ENCODE measurements at regions not wholly inside any gene's neighbourhood (a gene's known extent, or its start where the extent isn't known, plus 50 kb on each side); places are given as distances from the start of the nearest gene placed in this dataset.
"Not testable (repeated sequence)": the region's sequence is repeated elsewhere in the genome, so short reads cannot be mapped to it uniquely, and the experiment has no call there.

DNA sequence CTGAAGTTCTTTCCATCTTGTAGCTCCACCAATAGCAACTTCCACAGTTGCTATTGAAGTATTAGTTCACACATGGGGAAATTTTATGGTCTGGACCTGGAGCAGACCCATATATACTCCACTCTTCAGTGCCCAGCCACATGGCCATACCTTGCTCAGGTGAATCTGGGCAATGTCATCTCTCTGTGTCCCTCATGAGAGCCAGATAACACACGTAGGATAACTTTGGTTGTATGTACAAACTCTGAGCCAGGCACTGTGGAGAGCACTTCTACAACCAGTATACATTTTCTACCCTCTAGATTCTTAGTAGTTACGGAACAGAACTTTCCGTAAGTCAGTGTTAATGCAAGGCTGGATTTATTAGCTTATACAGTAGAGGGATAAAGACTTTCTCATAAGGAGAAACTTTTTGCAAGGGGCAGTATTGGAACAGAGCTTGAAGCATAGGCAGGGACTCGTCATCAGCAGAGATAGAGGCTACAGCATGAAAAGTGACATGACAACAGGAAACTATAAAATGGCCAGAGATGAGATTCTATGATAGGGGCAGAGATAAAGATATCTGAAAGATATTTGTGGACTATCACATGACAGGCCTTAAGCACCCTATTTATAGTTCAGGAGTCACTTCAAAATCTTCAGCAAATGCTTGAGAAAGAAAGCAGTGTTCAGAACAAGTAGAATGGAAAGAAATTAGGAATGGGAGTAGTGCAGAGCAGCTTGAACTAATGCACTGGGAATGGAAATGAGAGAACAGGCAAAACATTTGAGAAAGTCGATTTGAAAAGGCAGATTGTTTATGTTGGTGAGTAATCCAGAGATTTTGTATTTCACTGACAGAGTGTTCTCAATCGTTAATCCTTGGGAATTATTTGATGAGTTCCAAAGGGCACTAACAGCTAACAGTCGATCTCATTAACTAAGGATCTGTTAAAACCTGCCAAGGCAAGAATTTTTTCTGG lies 481.8 kb downstream of the USP25 start:
- no peak for DNase-seq (ENCODE audit: extremely low read depth in 1 of 2, low read depth in 1 of 2)

DNA sequence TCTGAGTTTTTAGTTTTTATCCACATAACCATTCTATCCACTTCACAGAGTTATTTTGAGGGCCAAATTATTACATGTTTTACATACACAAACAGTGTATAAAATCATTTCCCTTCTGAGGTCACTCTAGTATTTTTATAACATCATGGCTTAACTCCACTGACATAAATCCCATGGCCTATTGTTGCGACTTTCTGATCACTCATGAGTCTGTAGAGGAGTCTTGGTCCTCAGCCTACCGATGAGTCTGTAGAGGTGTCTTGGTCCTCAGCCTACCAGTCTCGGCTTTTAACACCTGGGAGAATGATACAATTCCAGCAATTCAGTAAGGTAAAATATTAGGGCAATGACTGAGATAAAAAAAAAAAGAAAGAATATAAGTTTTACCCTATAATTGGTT lies 483.7 kb downstream of the USP25 start:
- no peak for DNase-seq (ENCODE audit: extremely low read depth in 1 of 2, low read depth in 1 of 2)

DNA sequence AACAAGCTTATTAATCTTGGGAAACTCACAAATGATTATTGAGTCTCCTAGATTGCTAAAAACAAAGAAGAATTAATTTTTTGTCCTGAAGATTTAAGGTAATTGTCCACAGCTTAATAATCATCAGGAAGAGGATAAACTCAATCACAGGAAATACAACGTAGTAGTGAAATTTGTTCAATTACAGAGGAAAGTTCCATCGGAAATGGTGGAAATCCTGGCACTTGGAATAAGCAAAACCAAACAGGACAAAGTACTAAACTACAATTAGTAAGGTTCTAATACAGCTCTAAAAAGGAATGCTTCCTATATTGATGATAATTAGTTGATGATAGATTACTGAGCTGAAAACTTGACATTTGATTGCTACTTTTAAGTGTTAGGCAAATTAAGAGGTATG lies 485.4 kb downstream of the USP25 start:
- no peak for DNase-seq (ENCODE audit: extremely low read depth in 1 of 2, low read depth in 1 of 2)

DNA sequence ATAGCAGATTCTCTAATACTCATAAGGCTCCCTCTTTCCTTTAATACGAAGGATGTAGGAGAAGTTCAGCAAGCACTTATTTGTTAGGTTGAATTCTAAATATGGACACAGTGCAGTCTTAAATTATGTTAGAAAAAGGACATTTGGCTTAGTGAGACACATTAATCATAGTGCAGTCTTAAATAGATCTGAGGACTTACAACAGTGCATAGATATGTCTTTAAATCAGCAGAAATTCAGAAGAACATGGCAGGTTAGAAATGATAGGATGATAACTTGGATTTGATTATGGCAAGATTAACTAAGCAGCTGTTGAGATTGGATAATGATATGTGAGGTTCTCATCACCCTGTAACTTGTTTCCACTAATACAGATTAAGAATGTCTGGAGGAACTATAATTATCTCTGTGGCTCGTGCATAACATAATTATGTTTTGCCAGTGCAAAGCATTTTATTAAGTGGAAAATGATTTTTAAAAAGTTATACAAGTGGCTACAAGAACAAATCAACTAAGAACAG lies 485.9 kb downstream of the USP25 start:
- DNase-seq (ENCODE audit: extremely low read depth in 1 of 2, low read depth in 1 of 2): no peak

DNA sequence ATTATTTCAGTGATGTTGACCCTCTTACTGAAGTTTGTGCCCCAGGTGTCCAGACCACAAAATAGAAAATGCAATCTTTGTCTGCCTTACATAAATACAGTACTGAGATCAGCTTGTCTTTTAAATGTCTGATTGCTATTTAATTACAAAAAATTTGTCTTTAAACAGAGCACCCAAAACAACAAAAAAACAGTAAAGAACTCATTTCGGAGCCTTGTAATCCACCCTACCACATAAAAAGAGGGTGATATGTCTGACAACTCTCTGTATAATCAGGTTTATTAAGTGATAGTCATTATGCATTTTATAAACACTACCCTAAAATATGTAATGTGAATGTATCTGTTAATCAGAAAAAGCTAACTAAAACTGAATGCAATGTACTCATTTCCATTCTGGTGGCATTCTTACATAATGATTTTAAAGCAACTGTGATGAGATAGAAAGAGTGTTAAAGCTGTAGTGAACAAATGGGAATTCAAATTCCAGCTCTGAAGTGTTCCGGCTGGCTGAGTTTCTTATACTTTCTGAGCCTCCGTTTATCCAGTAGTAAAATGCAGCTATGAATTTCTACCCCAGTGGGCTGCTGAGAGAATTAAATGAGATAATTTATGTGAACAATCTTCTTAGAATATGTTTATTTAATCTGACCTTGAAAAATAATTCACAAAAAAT lies 486.6 kb downstream of the USP25 start:
- DNase-seq (ENCODE audit: extremely low read depth in 1 of 2, low read depth in 1 of 2): no peak

DNA sequence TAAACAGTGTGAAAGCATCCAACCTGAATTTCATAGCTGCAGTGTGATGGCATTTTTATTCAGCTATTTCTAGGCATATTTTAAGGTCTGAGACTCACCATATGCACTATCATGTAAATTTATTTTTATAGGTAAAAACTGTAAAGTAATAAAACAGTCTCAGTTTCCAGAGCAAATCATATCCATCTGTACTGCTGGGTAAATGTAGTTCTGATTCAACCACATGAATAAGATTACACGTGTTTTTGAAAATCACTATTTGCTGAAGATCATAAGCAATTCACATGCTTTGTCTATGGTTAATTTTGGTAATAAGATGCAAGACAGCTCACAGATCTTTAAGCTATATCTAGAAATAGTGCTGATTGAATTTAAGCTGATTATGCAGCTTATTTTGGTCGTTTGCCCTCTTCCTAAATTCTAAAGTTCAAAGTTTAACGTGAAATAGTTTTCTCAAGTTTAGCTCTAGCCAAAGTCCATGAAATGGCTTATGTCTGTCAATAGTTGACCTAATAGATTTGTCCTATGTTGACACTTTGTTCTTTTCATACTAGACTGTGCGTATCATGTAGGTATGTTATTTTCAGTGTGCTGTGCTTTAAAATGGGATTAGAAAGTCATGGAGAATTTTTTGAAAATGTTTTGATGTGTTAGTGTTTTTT lies 489.0 kb downstream of the USP25 start:
- DNase-seq (ENCODE audit: extremely low read depth in 1 of 2, low read depth in 1 of 2): no peak

DNA sequence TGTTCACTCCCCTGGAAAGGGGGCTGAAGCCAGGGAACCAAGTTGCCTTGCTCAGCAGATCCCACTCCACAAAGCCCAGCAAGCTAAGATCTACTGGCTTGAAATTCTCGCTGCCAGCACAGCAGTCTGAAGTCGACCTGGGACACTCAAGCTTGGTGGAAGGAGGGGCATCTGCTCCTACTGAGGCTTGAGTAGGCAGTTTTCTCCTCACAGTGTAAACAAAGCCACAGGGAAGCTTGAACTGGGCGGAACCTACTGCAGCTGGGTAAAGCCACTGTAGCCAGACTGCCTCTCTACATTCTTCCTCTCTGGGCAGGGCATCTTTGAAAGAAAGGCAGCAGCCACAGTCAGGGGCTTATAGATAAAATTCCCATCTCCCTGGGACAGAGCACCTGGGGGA lies 495.0 kb downstream of the USP25 start:
- not testable (repeated sequence) for DNase-seq (ENCODE audit: extremely low read depth in 1 of 2, low read depth in 1 of 2)

DNA sequence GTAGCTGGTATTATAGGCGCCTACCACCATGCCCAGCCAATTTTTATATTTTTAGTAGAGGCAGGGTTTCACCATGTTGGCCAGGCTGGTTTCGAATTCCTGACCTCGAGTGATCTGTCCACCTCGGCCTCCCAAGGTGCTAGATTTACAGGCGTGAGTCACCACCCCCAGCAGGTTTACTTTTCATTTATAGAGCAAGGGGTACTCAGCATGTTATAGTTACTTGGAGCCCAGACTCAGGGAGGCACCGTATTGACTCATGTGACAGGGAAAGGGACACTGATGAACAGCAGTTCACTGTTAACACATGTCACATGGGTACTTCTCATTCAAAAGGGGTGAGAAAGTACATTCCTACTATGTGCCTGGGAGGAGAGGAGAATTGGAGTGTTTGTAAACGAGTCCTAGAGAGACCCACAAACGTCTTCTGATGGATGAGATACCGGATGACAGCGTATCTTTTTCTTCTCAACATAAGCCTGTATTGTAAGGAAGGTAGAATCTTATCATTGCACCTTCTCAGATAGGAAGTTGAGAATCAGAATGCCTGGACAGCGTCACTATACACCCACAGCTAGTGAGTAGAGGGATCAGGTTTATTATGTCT lies 510.0 kb downstream of the USP25 start:
- DNase-seq (ENCODE audit: extremely low read depth in 1 of 2, low read depth in 1 of 2): no peak

DNA sequence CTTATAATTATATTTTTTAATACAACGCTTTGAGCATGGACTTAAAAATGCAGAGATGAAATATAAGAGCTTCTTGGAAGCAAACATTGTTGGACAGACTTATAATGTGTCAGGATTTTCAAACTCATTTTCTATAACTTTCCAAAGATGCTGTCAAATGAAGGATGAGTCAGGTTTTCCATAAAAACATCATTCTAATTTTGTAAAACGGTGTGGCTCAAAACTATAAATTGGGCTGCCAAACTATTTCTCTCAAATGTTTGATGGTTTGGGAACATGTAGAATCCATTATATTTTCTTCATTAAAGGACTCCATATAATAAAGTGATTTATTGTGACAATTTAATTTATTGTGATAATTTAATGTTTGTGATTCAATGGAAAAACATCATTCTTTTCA lies 511.2 kb downstream of the USP25 start:
- DNase-seq (ENCODE audit: extremely low read depth in 1 of 2, low read depth in 1 of 2): no peak

DNA sequence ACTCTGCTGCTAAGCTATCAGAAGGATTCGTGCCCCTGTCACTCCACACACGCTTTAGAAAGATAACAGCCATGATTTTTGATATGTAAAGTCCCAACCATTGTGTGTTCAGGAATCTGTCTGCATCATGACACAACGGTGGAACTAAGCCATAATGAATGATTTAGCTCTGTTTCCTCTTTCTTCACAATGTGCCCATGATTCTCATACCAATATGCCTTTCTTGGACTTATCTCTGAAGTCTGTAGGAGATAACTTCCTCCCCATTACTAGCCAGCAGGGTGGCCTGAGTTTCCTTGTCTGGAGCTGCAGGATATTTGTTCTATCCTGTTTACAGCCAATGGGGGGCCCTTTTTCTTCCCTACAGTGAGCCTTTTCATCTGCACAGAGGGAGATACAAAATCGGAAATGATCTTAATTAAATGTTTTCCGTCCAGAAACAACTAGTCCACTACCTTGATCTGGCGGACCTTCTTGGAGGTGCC lies 511.7 kb downstream of the USP25 start:
- no peak for DNase-seq (ENCODE audit: extremely low read depth in 1 of 2, low read depth in 1 of 2)

DNA sequence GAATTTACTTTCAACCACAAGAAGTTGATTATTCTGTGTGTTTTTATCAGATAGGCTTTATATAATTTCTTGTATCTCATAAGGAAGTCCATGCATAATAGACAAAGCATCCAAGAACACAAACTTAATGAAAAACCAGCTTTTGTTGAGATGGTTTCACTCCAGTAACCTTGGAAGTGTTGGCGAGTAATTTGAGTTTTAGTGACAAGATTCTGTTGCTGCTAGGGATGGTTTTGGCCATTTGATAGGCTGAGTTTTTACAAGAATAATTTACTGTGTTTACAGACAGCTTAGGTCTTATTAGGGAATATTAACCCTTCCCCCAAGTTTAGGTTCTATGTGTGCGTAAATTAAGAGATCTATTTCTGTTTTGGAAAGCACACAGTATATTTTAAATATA lies 513.6 kb downstream of the USP25 start:
- DNase-seq (ENCODE audit: extremely low read depth in 1 of 2, low read depth in 1 of 2): no peak

DNA sequence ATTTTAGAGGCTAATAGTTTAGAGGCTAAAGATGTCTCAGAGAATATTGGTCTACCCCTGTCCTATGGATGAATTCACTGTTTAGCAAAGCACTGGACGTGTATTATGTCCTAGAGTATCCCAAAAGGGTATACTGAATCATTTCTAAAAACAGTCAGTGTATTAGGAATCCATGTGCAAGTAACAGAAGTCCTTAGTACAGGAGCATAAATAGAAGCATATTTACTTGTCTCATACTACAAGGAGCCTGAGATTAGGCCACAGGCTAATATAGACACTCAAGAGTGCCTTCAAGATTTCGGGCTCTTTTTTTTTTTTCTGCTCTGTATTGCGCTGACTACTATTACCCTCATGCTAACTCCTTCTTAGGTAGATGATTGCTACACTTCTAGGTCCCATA lies 518.9 kb downstream of the USP25 start:
- no peak for DNase-seq (ENCODE audit: extremely low read depth in 1 of 2, low read depth in 1 of 2)

DNA sequence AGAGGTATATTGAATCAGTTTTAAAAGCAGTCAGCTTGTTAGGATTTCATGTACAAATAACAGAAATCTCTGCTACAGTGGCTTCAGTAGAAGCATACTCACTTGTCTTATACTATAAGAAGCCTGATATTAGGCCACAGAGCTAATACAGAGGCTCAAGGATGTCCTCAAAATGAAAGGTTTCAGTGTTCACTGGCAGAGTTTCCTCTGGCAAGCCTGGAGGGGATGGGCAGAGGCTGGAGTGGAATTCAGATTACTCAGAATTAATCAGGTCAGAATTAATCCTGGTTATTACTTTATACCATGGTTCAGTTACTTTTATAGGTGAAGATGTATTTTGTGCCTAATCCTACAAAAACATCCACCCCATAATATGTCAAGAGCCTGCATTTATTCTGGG lies 520.5 kb downstream of the USP25 start:
- no peak for DNase-seq (ENCODE audit: extremely low read depth in 1 of 2, low read depth in 1 of 2)

DNA sequence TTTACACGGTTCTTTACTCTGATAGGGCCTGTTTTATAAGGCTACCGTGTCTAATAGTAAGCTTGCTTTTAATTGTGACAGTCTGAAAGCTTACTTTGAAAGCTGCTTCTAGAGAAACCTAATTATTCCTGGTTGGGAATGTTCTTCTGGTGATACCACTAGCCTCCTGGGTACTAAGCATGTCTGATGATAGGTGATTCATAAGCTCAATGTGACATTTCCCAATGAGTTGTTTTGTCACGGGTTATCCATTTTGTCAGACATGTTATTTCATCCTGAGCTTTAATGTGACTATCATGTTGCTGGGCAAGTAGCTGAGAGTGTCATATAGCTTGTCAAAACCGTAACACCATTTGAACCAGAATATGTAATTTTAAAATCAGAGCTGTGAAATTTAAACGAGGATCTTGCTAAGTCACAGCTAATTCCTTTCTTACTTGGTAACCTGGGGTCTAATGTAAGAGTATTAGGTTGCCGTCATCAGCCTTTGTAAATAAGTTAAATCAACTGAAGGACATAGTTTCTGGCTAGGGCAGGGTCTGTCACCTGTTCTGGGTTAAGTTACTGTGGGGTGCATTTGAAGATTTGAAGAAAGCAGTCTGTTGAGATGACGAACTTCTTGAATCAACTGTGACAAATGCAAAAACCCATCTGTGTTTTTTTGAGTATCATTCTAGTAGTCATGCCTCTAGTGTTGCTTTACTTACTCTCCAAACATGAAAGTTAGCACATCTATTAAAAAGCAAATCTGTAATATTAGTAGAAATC lies 529.2 kb downstream of the USP25 start:
- DNase-seq (ENCODE audit: extremely low read depth in 1 of 2, low read depth in 1 of 2): no peak

DNA sequence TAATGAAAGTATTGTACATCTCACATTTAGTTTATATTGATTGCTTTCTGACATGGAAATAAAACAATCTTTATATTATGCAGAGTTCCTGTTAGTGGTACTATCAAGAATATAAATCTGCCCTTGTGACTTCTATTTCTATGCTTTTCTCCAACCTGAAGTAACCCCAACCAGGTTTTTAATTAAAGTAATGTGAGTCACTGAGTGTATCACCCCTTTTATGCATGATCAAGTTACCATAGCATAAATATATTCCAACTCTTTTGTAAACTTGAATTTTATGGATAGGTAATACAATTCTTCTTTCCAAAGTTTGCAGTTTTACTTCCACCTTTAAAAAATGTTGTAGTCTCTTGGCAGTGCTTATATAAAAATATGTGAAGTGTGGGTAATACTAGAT lies 532.3 kb downstream of the USP25 start:
- no peak for DNase-seq (ENCODE audit: extremely low read depth in 1 of 2, low read depth in 1 of 2)

DNA sequence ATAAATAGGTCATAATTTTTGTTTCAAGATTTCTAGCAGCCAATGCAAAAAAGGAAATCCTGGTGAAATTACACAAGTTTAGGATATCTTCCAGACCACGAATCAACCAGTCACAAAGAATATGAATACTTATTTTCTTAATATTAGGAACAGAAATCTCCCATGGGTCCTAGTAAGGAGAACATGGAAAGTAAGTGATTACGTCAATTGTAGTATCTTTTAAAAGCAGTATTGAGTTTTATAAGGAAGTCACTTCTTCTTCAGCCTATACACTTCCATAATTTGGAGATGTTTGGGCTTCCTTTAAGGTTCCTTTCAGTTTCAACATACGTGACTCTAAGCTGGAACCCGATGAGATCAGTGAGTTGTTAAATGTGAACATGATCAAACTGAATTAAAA lies 534.5 kb downstream of the USP25 start:
- no peak for DNase-seq (ENCODE audit: extremely low read depth in 1 of 2, low read depth in 1 of 2)

DNA sequence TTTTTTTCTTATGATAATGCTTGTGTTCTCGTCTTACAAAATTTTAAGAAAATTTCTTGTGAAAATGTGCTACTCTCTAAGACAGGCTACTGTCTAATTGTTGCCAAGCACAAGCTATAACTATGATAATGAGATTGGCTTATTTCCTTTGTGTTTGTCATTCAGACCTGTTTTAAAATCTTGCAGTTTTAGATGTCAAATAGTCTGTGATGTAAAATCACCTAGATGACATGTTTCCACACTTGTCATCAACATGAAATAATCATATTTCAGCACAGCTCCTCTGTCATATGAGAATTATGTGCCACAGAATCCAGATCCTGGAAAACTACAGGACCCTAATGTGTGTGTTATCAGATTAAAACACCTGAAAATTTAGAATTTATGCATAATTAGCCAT lies 539.7 kb downstream of the USP25 start:
- DNase-seq (ENCODE audit: extremely low read depth in 1 of 2, low read depth in 1 of 2): no peak

DNA sequence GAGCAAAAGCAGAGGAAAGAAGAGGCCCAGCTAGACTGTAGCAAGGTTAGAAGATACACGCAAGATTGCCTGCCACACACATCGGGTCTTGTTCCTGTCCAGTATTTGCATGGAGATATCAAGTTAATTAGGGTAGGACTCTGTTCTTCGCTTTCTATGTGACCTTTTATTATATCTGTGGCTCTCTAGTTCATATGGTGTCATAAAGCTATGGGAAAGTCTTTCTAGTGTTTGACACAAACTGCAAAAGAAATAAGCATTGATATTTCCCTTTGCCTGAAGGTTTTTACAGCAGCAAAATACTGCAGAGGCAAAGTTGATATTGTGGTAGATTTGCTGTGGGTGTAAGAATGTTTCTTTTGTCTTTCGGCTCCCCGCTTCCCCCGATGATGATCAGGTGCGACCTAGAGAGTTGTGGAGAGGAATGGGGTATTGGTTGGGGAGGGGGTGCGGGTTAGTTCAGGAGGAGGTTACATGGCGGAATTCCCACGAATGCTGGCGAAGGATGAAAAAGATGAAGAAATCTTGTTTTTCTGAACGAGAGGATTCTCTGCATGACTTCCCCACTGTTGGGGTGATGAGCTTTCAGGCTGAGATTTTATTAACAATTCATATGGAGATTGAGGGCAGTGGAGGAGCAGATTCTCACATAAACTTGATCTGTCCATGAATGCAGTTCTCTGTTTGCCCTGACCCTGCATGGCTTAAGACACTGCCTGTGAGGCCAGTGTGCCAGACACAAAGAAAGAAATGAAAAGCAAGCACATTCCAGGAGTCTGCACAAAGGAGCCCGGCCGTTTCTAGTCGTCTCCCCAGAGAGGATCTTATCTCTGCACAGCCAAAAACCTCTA lies 550.2 kb downstream of the USP25 start:
- DNase-seq (ENCODE audit: extremely low read depth in 1 of 2, low read depth in 1 of 2): no peak

DNA sequence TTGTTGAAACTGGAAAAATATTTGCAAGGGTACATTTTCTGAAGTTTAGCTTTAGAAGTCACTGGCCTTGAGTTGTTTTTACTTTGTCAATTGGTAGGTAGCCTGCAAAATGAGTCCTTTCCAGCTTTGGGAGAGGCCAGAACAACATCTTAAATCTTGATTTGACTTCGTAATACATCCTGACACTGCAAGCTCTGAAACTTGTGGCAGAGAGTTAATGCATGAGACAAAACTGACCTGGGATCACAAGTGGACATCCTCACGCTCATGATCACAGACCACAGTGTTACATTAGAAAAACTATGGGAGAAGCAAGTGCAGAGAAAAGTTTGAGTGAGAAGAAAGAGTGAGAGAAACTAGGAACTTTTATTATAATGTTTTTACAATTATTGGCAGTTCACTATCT lies 550.9 kb downstream of the USP25 start:
- DNase-seq (ENCODE audit: extremely low read depth in 1 of 2, low read depth in 1 of 2): no peak

Measured in stimulated activated CD8-positive, alpha-beta memory T cell treated with anti-CD3 and anti-CD28 coated beads, Interleukin-7, amount 100 ng/mL, for 48 hours (primary cell).